Panc1 (cell line): ENCODE measurements at regions not wholly inside any gene's neighbourhood (a gene's known extent, or its start where the extent isn't known, plus 50 kb on each side); places are given as distances from the start of the nearest gene placed in this dataset.

Experiments
- ATAC-seq: fragments of 200-7000 bp; cut with Tn5 transposase; 2 replicates; pipeline ENCODE4 v1.9.1; 2020; ENCODE audit warnings: mild to moderate bottlenecking, moderate library complexity
- BruUV-seq: library from RNA; stranded (reverse); fragments of 400-500 nt; replicated peaks from 2 replicates; lab custom pipeline; 2021; lab: Mats Ljungman, UMichigan
- CTCF ChIA-PET: fragments of 300-600 bp; sonication (Branson Sonifier 250); formaldehyde crosslinking; loops from one replicate; lab custom pipeline; 2022; ENCODE audit warnings: antibody characterized with exemption; lab: Charles Lee
- POLR2A ChIA-PET: fragments of 300-600 bp; sonication (Branson Sonifier 250); formaldehyde crosslinking; loops from one replicate; lab custom pipeline; 2022; ENCODE audit warnings: antibody characterized with exemption; lab: Charles Lee
- DNase-seq: peaks from one replicate; pipeline ENCODE4 v3.0.0-alpha.2; 2010; ENCODE audit warnings: low read depth, low spot score
- H3K27ac ChIP-seq: 2 replicates; pipeline ENCODE4 v1.5.1; 2011; ENCODE audit warnings: mild to moderate bottlenecking, low read length, inconsistent platforms
- H3K27me3 ChIP-seq: fragments of 200-500 bp; sonication (Bioruptor generic); 2 replicates; pipeline ENCODE4 v1.6.0; 2014; ENCODE audit warnings: low read length, inconsistent platforms; ENCODE audit not compliant: control insufficient read depth, insufficient read depth
- H3K36me3 ChIP-seq: fragments of 200-500 bp; sonication (Bioruptor generic); 2 replicates; pipeline ENCODE4 v1.5.1; 2014; ENCODE audit warnings: inconsistent platforms, mild to moderate bottlenecking, low read length, moderate library complexity; ENCODE audit not compliant: control insufficient read depth, insufficient read depth
- H3K4me1 ChIP-seq: 2 replicates; pipeline ENCODE4 v1.5.1; 2011; ENCODE audit warnings: inconsistent platforms, mild to moderate bottlenecking, low read length, moderate library complexity; ENCODE audit not compliant: control insufficient read depth, insufficient read depth
- H3K4me3 ChIP-seq, 2 experiments: 2 replicates each; pipeline ENCODE4 v1.5.1; 2011 to 2012; ENCODE audit warnings: low read depth in 2 of 2, low read length in 2 of 2, mild to moderate bottlenecking in 2 of 2, inconsistent platforms in 1 of 2, moderate library complexity in 1 of 2
- H3K9me3 ChIP-seq: fragments of 200-500 bp; sonication (Bioruptor generic); 2 replicates; pipeline ENCODE4 v1.5.1; 2014; ENCODE audit warnings: low read depth, mild to moderate bottlenecking, inconsistent platforms, low read length, moderate library complexity; ENCODE audit not compliant: control insufficient read depth, insufficient read depth
- POLR2AphosphoS5 ChIP-seq: IDR thresholded peaks from 2 replicates; pipeline ENCODE4 v1.6.1; 2012; ENCODE audit warnings: mild to moderate bottlenecking, low read depth, low read length, moderate library complexity
- REST ChIP-seq, 2 experiments: IDR thresholded peaks; 2 replicates each; pipeline ENCODE4 v1.6.1; 2011 to 2012; ENCODE audit warnings: low read depth in 2 of 2, control low read depth in 1 of 2, low read length in 1 of 2, mild to moderate bottlenecking in 1 of 2, moderate library complexity in 1 of 2; ENCODE audit not compliant: insufficient read depth in 1 of 2
- SIN3A ChIP-seq: IDR thresholded peaks from 2 replicates; pipeline ENCODE4 v1.6.1; 2012; ENCODE audit warnings: low read depth, mild to moderate bottlenecking, low read length, moderate library complexity, borderline replicate concordance; ENCODE audit not compliant: insufficient read depth
- TCF7L2 ChIP-seq: IDR thresholded peaks from 2 replicates; pipeline ENCODE4 v1.6.1; 2011; ENCODE audit warnings: mild to moderate bottlenecking, low read depth, low read length, inconsistent platforms
- in situ Hi-C: cut with HindIII; loops from 2 replicates; pipeline ENCODE4 v1.10.0; 2016; ENCODE audit warnings: low sequenced_read_pairs, low pct_unique_long_range_greater_than_20kb
- intact Hi-C: fragments of 100-400 bp; cut with micrococcal nuclease; formaldehyde crosslinking; loops from one replicate; pipeline ENCODE4 v1.10.0; 2022; ENCODE audit not compliant: unreplicated experiment
- TF ChIP-seq, protein P1 (sequence below): fragments of 450-650 bp; IDR thresholded peaks from 2 replicates; pipeline ENCODE4 v1.5.1; 2017; ENCODE audit warnings: mild to moderate bottlenecking

- no peak overlapping the region for H3K27ac ChIP-seq
- H3K4me1 ChIP-seq: no peaks in the 10 kb centered on the region
- no peak overlapping the region for H3K4me3 ChIP-seq
- no peak for TF ChIP-seq TCF7L2
- no peak for TF ChIP-seq SIN3A
- no peak for TF ChIP-seq REST (IDR thresholded peaks at IDR 0.05; ENCODE audit: insufficient read depth in 1 of 2, low read depth in 2 of 2, low read length in 1 of 2)
- TF ChIP-seq POLR2AphosphoS5: no peak
- TF ChIP-seq, protein P1, sequence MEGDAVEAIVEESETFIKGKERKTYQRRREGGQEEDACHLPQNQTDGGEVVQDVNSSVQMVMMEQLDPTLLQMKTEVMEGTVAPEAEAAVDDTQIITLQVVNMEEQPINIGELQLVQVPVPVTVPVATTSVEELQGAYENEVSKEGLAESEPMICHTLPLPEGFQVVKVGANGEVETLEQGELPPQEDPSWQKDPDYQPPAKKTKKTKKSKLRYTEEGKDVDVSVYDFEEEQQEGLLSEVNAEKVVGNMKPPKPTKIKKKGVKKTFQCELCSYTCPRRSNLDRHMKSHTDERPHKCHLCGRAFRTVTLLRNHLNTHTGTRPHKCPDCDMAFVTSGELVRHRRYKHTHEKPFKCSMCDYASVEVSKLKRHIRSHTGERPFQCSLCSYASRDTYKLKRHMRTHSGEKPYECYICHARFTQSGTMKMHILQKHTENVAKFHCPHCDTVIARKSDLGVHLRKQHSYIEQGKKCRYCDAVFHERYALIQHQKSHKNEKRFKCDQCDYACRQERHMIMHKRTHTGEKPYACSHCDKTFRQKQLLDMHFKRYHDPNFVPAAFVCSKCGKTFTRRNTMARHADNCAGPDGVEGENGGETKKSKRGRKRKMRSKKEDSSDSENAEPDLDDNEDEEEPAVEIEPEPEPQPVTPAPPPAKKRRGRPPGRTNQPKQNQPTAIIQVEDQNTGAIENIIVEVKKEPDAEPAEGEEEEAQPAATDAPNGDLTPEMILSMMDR: no peak
- H3K9me3 ChIP-seq: no peaks in the 10 kb centered on the region
- ChIA-PET POLR2A (no interaction called here), CTCF (no interaction called here)
- no peak for ATAC-seq
- no peaks in the 10 kb centered on the region for H3K36me3 ChIP-seq
- no TSS peak for BruUV-seq
- intact Hi-C loops (no loop called here), in situ Hi-C loops (no loop called here)
- DNase-seq: no peak
- no peaks in the 10 kb centered on the region for H3K27me3 ChIP-seq
Measured at GRCh38 chr15:91793771-91794170, 59.7 kb upstream of the SLCO3A1 start.

DNA sequence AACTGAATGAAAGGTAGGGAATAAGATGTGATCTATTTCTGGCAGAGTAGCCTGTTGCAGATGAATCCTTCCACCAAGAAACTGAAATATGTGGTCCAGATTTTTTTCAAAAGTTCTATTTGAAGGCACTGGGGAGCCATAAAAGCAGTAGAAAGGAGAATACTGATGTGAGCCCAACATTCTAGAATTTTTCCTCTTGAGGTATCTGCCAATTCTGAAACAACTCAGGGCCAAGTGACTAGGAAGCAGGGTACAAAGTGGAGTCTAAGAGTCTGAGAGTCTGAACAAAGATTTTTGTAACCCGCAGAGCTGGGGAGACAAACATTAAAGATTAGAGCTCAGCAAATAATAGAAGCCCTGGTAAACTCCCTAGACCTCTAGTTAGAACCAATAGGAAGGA, 58.3 kb upstream of the SLCO3A1 start:
- H3K27ac ChIP-seq: no peak overlapping the region
- ATAC-seq: no peak
- no peaks in the 10 kb centered on the region for H3K9me3 ChIP-seq
- H3K27me3 ChIP-seq: no peaks in the 10 kb centered on the region
- no peak for TF ChIP-seq TCF7L2
- TF ChIP-seq, protein P1: no peak
- TF ChIP-seq REST (IDR thresholded peaks at IDR 0.05; ENCODE audit: insufficient read depth in 1 of 2, low read depth in 2 of 2, low read length in 1 of 2): no peak
- no peak for TF ChIP-seq SIN3A
- TF ChIP-seq POLR2AphosphoS5: no peak
- no peak overlapping the region for H3K4me3 ChIP-seq
- H3K36me3 ChIP-seq: no peaks in the 10 kb centered on the region
- in situ Hi-C loops: no loop called here
- POLR2A ChIA-PET: interaction anchor here (0.5 kb wide), 1 partner anchor 193 kb away, joined by 3 read pairs; no protein-coding TSS in a partner anchor
- H3K4me1 ChIP-seq: no peaks in the 10 kb centered on the region
- DNase-seq: no peak
- intact Hi-C loops: no loop called here
- CTCF ChIA-PET: no interaction called here
- no TSS peak for BruUV-seq
